Lung (tissue), 11 donors: ENCODE measurements at regions not wholly inside any gene's neighbourhood (a gene's known extent, or its start where the extent isn't known, plus 50 kb on each side); places are given as distances from the start of the nearest gene placed in this dataset.
"Not testable (repeated sequence)": the region's sequence is repeated elsewhere in the genome, so short reads cannot be mapped to it uniquely, and the experiment has no call there.

Experiments
- ATAC-seq: fragments of 200-7000 bp; cut with Tn5 transposase; one replicate; pipeline ENCODE4 v1.9.1; 2020; ENCODE audit warnings: moderate number of reproducible peaks; ENCODE audit not compliant: insufficient read depth, low FRiP score
- DNase-seq, 3 donors: peaks; one replicate each; pipeline ENCODE4 v3.0.0-alpha.2; 2013 to 2017
- H3K27ac ChIP-seq, 2 donors: one replicate each; pipeline ENCODE4 v1.5.1; 2013; ENCODE audit warnings: mild to moderate bottlenecking in 2 of 2, moderate library complexity in 2 of 2, control low read depth in 1 of 2, inconsistent platforms in 1 of 2, low read depth in 1 of 2, low read length in 1 of 2
- H3K27me3 ChIP-seq, 3 donors: one replicate each; pipeline ENCODE4 v1.5.1; 2013; ENCODE audit warnings: low read length in 2 of 3; ENCODE audit not compliant: control insufficient read depth in 3 of 3, insufficient read depth in 3 of 3
- H3K36me3 ChIP-seq, 4 donors: one replicate each; pipeline ENCODE4 v1.5.1; 2013; ENCODE audit warnings: low read length in 4 of 4, mild to moderate bottlenecking in 1 of 4, moderate library complexity in 1 of 4; ENCODE audit not compliant: control insufficient read depth in 4 of 4, insufficient read depth in 4 of 4
- H3K4me1 ChIP-seq, 5 donors: one replicate each; pipeline ENCODE4 v1.5.1; 2013; ENCODE audit warnings: low read length in 5 of 5, mild to moderate bottlenecking in 2 of 5, moderate library complexity in 1 of 5; ENCODE audit not compliant: control insufficient read depth in 5 of 5, insufficient read depth in 5 of 5
- H3K4me3 ChIP-seq: one replicate; pipeline ENCODE4 v1.5.1; 2013; ENCODE audit warnings: mild to moderate bottlenecking, control low read depth, moderate library complexity
- H3K9ac ChIP-seq, 2 donors: one replicate each; pipeline ENCODE4 v1.5.1; 2013; ENCODE audit warnings: low read length in 2 of 2, control low read depth in 1 of 2; ENCODE audit not compliant: insufficient read depth in 1 of 2
- H3K9me3 ChIP-seq, 4 donors: one replicate each; pipeline ENCODE4 v1.5.1; 2013; ENCODE audit warnings: low read length in 3 of 4, mild to moderate bottlenecking in 1 of 4, moderate library complexity in 1 of 4; ENCODE audit not compliant: control insufficient read depth in 4 of 4, insufficient read depth in 3 of 4
- WGBS, 2 donors: extraction: QIAGEN DNeasy Blood & Tissue Kit; methylation state at CpG; one replicate each; pipeline ENCODE4 v1.1.7; 2013; 5-methylcytosine and 5-hydroxymethylcytosine counted together
- TF ChIP-seq, protein P1 (sequence below): IDR thresholded peaks from 2 replicates; pipeline ENCODE4 v1.5.1; 2012; ENCODE audit warnings: mild to moderate bottlenecking; ENCODE audit errors: control extremely low read depth, extremely low read depth
- donor health status: control.
- donor health status: control.
- donor health status: Bipolar disorder and iron deficiency.
- donor health status: healthy.
- donor health status: DM: yes; HTN: yes; CAD: no.

GRCh38 chr15:87649175-87649574 lies 607.4 kb downstream of the NTRK3 start:
- 86 to 94% methylated on average over 4 of the region's 4 CpGs for WGBS, 2 donors
- DNase-seq: no peak
- H3K27ac ChIP-seq: no peak overlapping the region
- ATAC-seq: no peak
- no peaks in the 10 kb centered on the region for H3K36me3 ChIP-seq
- no peaks in the 10 kb centered on the region for H3K9me3 ChIP-seq
- no peak overlapping the region for H3K4me3 ChIP-seq
- TF ChIP-seq, protein P1, sequence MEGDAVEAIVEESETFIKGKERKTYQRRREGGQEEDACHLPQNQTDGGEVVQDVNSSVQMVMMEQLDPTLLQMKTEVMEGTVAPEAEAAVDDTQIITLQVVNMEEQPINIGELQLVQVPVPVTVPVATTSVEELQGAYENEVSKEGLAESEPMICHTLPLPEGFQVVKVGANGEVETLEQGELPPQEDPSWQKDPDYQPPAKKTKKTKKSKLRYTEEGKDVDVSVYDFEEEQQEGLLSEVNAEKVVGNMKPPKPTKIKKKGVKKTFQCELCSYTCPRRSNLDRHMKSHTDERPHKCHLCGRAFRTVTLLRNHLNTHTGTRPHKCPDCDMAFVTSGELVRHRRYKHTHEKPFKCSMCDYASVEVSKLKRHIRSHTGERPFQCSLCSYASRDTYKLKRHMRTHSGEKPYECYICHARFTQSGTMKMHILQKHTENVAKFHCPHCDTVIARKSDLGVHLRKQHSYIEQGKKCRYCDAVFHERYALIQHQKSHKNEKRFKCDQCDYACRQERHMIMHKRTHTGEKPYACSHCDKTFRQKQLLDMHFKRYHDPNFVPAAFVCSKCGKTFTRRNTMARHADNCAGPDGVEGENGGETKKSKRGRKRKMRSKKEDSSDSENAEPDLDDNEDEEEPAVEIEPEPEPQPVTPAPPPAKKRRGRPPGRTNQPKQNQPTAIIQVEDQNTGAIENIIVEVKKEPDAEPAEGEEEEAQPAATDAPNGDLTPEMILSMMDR: no peak
- no peaks in the 10 kb centered on the region for H3K4me1 ChIP-seq
- H3K27me3 ChIP-seq: no peaks in the 10 kb centered on the region
- H3K9ac ChIP-seq: no peak overlapping the region

GRCh38 chr15:87648278-87648677 lies 608.3 kb downstream of the NTRK3 start:
- ATAC-seq: no peak
- H3K4me1 ChIP-seq: no peaks in the 10 kb centered on the region
- no peak overlapping the region for H3K4me3 ChIP-seq
- no peak overlapping the region for H3K27ac ChIP-seq
- TF ChIP-seq, protein P1: no peak
- 50 to 51% methylated on average over 5 of the region's 5 CpGs for WGBS, 2 donors
- peak in 1 of 3 donors; percentile 3 for DNase-seq
- H3K9ac ChIP-seq: no peak overlapping the region
- H3K9me3 ChIP-seq: no peaks in the 10 kb centered on the region
- no peaks in the 10 kb centered on the region for H3K36me3 ChIP-seq
- H3K27me3 ChIP-seq: peaks cover 0 to 1% (median 0%) of the 10 kb centered on the region in 3 donors

DNA sequence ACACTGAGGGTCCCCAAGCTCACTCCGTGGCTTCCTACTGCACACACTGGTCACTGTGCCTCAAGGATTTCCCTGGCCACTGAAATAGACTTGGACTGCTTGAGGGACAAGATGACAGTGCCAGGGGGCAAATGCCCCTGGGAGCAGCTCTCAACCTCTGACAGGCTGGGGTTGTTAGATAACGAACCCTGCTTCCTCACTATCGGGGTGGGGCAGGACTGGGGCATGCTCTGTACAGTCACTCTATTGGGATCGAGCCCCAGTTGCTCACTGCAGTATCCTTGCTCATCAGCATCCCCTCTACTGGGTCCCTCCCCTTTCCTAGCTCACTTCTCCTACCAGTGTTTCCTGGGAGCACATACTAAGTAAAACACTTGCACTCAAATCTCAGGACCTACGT lies 610.8 kb downstream of the NTRK3 start:
- H3K36me3 ChIP-seq: no peaks in the 10 kb centered on the region
- H3K27me3 ChIP-seq: peaks cover 0 to 2% (median 0%) of the 10 kb centered on the region in 3 donors
- H3K9ac ChIP-seq: no peak overlapping the region
- no peaks in the 10 kb centered on the region for H3K4me1 ChIP-seq
- no peak overlapping the region for H3K4me3 ChIP-seq
- WGBS, 2 donors: 68 to 83% methylated on average over 5 of the region's 5 CpGs
- no peak overlapping the region for H3K27ac ChIP-seq
- DNase-seq (no peak), ATAC-seq (no peak)
- H3K9me3 ChIP-seq: no peaks in the 10 kb centered on the region
- TF ChIP-seq, protein P1: no peak

DNA sequence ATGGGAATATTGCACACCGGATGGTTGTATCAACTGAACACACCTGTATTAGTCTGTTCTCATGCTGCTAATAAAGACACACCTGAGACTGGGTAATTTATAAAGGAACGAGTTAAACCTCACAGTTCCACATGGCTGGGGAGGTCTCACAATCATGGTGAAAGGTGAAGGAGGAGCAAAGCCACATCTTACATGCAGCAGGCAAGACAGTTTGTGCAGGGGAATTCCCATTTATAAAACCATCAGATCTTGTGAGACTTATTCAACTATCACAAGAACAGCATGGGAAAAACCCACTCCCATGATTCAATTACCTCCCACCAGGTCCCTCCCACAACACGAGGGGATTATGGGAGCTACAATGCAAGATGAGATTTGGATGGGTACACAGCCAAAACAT lies 613.5 kb downstream of the NTRK3 start:
- not testable (repeated sequence) for H3K4me1 ChIP-seq, H3K36me3 ChIP-seq, H3K9me3 ChIP-seq, H3K27me3 ChIP-seq, DNase-seq, ATAC-seq, H3K4me3 ChIP-seq, H3K9ac ChIP-seq, H3K27ac ChIP-seq
- 71 to 83% methylated on average over 3 of the region's 3 CpGs for WGBS, 2 donors
